OCI-LY7 (cell line): ENCODE measurements at regions not wholly inside any gene's neighbourhood (a gene's known extent, or its start where the extent isn't known, plus 50 kb on each side); places are given as distances from the start of the nearest gene placed in this dataset.

Experiments used
- BruUV-seq: library from RNA; stranded (reverse); fragments of 400-500 nt; replicated peaks from 2 replicates; lab custom pipeline; 2021; lab: Mats Ljungman, UMichigan
- CTCF ChIA-PET: fragments of 300-600 bp; sonication (Branson Sonifier 250); formaldehyde crosslinking; loops from one replicate; lab custom pipeline; 2022; ENCODE audit warnings: antibody characterized with exemption; ENCODE audit not compliant: unreplicated experiment; lab: Charles Lee
- POLR2A ChIA-PET: fragments of 300-600 bp; sonication (Branson Sonifier 250); formaldehyde crosslinking; loops from one replicate; lab custom pipeline; 2022; ENCODE audit warnings: antibody characterized with exemption; lab: Charles Lee
- DNase-seq: peaks from one replicate; pipeline ENCODE4 v3.0.0-alpha.2; 2015; ENCODE audit warnings: low spot score
- H2AFZ ChIP-seq: fragments of 200-600 bp; sonication (generic), shearing (Covaris generic); 2 replicates; pipeline ENCODE4 v1.6.1; 2014; ENCODE audit warnings: mild to moderate bottlenecking, antibody characterized with exemption, low read length, moderate library complexity
- H3K27ac ChIP-seq: fragments of 200-600 bp; sonication (generic); 2 replicates; pipeline ENCODE4 v1.5.1; 2014; ENCODE audit warnings: mixed run types, low read depth, mild to moderate bottlenecking, moderate library complexity, low read length, inconsistent platforms; ENCODE audit not compliant: poor library complexity, severe bottlenecking
- H3K36me3 ChIP-seq: fragments of 200-600 bp; sonication (generic); 2 replicates; pipeline ENCODE4 v1.6.1; 2014; ENCODE audit warnings: mild to moderate bottlenecking, antibody characterized with exemption, low read length, moderate library complexity, mixed read lengths; ENCODE audit not compliant: insufficient read depth
- H3K4me1 ChIP-seq: fragments of 200-600 bp; sonication (generic); 2 replicates; pipeline ENCODE4 v1.5.1; 2014; ENCODE audit warnings: mild to moderate bottlenecking, low read length; ENCODE audit not compliant: insufficient read depth, poor library complexity, severe bottlenecking
- H3K4me2 ChIP-seq: fragments of 200-600 bp; sonication (generic); 2 replicates; pipeline ENCODE4 v1.6.1; 2014; ENCODE audit warnings: mild to moderate bottlenecking, low read length
- H3K4me3 ChIP-seq: fragments of 200-600 bp; sonication (generic); 2 replicates; pipeline ENCODE4 v1.5.1; 2014; ENCODE audit warnings: mild to moderate bottlenecking, low read depth, low read length; ENCODE audit not compliant: poor library complexity, severe bottlenecking
- H3K79me2 ChIP-seq: fragments of 200-600 bp; sonication (generic); 2 replicates; pipeline ENCODE4 v1.6.1; 2016; ENCODE audit warnings: low read depth, mild to moderate bottlenecking, low read length, moderate library complexity, mixed read lengths; ENCODE audit not compliant: insufficient read depth
- H3K9me2 ChIP-seq: fragments of 200-600 bp; sonication (generic); 2 replicates; pipeline ENCODE4 v1.6.1; 2016; ENCODE audit warnings: mild to moderate bottlenecking, low read length, mixed read lengths; ENCODE audit not compliant: insufficient read depth
- H3K9me3 ChIP-seq: fragments of 200-600 bp; sonication (generic); 2 replicates; pipeline ENCODE4 v1.6.1; 2014; ENCODE audit warnings: mild to moderate bottlenecking, mixed run types, low read length, mixed read lengths
- H4K20me1 ChIP-seq: fragments of 200-600 bp; sonication (generic); 2 replicates; pipeline ENCODE4 v1.6.1; 2014; ENCODE audit warnings: mild to moderate bottlenecking, antibody characterized with exemption, low read length, moderate library complexity, mixed read lengths; ENCODE audit not compliant: insufficient read depth
- CTCF ChIP-seq: fragments of 200-600 bp; sonication (generic); conservative IDR thresholded peaks from 2 replicates; pipeline ENCODE4 v1.5.1; 2014; ENCODE audit warnings: mild to moderate bottlenecking, antibody characterized with exemption, low read length, moderate library complexity, mixed read lengths
- EZH2phosphoT487 ChIP-seq: fragments of 200-600 bp; sonication (generic); IDR thresholded peaks from 2 replicates; pipeline ENCODE4 v1.6.1; 2018; ENCODE audit warnings: low read depth, borderline replicate concordance, mild to moderate bottlenecking, mixed run types, antibody characterized with exemption, low read length, moderate library complexity, mixed read lengths
- intact Hi-C: fragments of 100-400 bp; cut with micrococcal nuclease; formaldehyde crosslinking; loops from one replicate; pipeline ENCODE4 v1.10.0; 2022; ENCODE audit not compliant: unreplicated experiment

- CTCF ChIA-PET = no interaction called here
- POLR2A ChIA-PET = no interaction called here
- H3K9me3 ChIP-seq = no peaks in the 10 kb centered on the region
- no peaks in the 10 kb centered on the region for H3K4me1 ChIP-seq
- no peaks in the 10 kb centered on the region for H3K36me3 ChIP-seq
- TF ChIP-seq CTCF (no peak), EZH2phosphoT487 (no peak)
- H3K4me2 ChIP-seq = no peak overlapping the region
- intact Hi-C loops = no loop called here
- no peak overlapping the region for H3K4me3 ChIP-seq
- no peaks in the 10 kb centered on the region for H3K9me2 ChIP-seq
- H3K79me2 ChIP-seq = no peaks in the 10 kb centered on the region
- H4K20me1 ChIP-seq = no peaks in the 10 kb centered on the region
- no peak for DNase-seq
- H3K27ac ChIP-seq = no peak overlapping the region
- H2AFZ ChIP-seq = no peak overlapping the region
- BruUV-seq = no TSS peak
These were observed 577.0 kb downstream of the TMEM182 start for GRCh38 chr2:103338819-103339218.

GRCh38 chr2:103346780-103347179 is 584.9 kb downstream of the TMEM182 start:
- ChIA-PET CTCF (no interaction called here), POLR2A (no interaction called here)
- intact Hi-C loops = no loop called here
- no peak for TF ChIP-seq EZH2phosphoT487
- no peak for TF ChIP-seq CTCF
- H3K36me3 ChIP-seq = no peaks in the 10 kb centered on the region
- H3K79me2 ChIP-seq = no peaks in the 10 kb centered on the region
- BruUV-seq = no TSS peak
- H3K4me3 ChIP-seq = no peak overlapping the region
- no peak for DNase-seq
- H3K9me2 ChIP-seq = no peaks in the 10 kb centered on the region
- H3K27ac ChIP-seq = no peak overlapping the region
- no peak overlapping the region for H3K4me2 ChIP-seq
- no peaks in the 10 kb centered on the region for H3K9me3 ChIP-seq
- no peak overlapping the region for H2AFZ ChIP-seq
- no peaks in the 10 kb centered on the region for H4K20me1 ChIP-seq
- no peaks in the 10 kb centered on the region for H3K4me1 ChIP-seq

- H3K9me2 ChIP-seq = no peaks in the 10 kb centered on the region
- intact Hi-C loops = no loop called here
- no peaks in the 10 kb centered on the region for H3K4me1 ChIP-seq
- TF ChIP-seq EZH2phosphoT487 (no peak), CTCF (no peak)
- no peaks in the 10 kb centered on the region for H4K20me1 ChIP-seq
- no TSS peak for BruUV-seq
- ChIA-PET POLR2A (interaction anchor here (0.6 kb wide), 1 partner anchor 329 kb away, joined by 3 read pairs; no protein-coding TSS in a partner anchor), CTCF (no interaction called here)
- no peaks in the 10 kb centered on the region for H3K79me2 ChIP-seq
- H3K9me3 ChIP-seq = no peaks in the 10 kb centered on the region
- no peak overlapping the region for H3K4me3 ChIP-seq
- H2AFZ ChIP-seq = no peak overlapping the region
- H3K4me2 ChIP-seq = no peak overlapping the region
- no peak for DNase-seq
- no peaks in the 10 kb centered on the region for H3K36me3 ChIP-seq
- no peak overlapping the region for H3K27ac ChIP-seq
These were observed 591.9 kb downstream of the TMEM182 start for GRCh38 chr2:103353774-103354173.
